Suprapubic skin (tissue), 3 donors: ENCODE measurements at regions not wholly inside any gene's neighbourhood (a gene's known extent, or its start where the extent isn't known, plus 50 kb on each side); places are given as distances from the start of the nearest gene placed in this dataset.

ENCODE experiments used
- POLR2A ChIP-seq, 2 donors: fragments of 450-650 bp; IDR thresholded peaks; one replicate each; pipeline ENCODE4 v1.6.1; 2017; ENCODE audit warnings: antibody characterized with exemption in 2 of 2, mild to moderate bottlenecking in 2 of 2, moderate library complexity in 2 of 2
- TF ChIP-seq, protein P1 (sequence below), 2 donors: fragments of 200-600 bp in 1 of 2; fragments of 450-650 bp in 1 of 2; sonication (generic) in 1 of 2; IDR thresholded peaks; one replicate each; pipeline ENCODE4 v1.5.1; 2016 to 2019; ENCODE audit warnings: antibody characterized with exemption in 2 of 2, mild to moderate bottlenecking in 1 of 2, moderate library complexity in 1 of 2

GRCh38 chr7:108989319-108989718 lies 419.6 kb downstream of the DNAJB9 start:
- no peak for TF ChIP-seq POLR2A (IDR thresholded peaks at IDR 0.05)
- TF ChIP-seq, protein P1, sequence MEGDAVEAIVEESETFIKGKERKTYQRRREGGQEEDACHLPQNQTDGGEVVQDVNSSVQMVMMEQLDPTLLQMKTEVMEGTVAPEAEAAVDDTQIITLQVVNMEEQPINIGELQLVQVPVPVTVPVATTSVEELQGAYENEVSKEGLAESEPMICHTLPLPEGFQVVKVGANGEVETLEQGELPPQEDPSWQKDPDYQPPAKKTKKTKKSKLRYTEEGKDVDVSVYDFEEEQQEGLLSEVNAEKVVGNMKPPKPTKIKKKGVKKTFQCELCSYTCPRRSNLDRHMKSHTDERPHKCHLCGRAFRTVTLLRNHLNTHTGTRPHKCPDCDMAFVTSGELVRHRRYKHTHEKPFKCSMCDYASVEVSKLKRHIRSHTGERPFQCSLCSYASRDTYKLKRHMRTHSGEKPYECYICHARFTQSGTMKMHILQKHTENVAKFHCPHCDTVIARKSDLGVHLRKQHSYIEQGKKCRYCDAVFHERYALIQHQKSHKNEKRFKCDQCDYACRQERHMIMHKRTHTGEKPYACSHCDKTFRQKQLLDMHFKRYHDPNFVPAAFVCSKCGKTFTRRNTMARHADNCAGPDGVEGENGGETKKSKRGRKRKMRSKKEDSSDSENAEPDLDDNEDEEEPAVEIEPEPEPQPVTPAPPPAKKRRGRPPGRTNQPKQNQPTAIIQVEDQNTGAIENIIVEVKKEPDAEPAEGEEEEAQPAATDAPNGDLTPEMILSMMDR (IDR thresholded peaks at IDR 0.05) = no peak
